Liver (tissue), 8 donors: ENCODE measurements at regions not wholly inside any gene's neighbourhood (a gene's known extent, or its start where the extent isn't known, plus 50 kb on each side); places are given as distances from the start of the nearest gene placed in this dataset.

ENCODE experiments used
- DNase-seq: peaks from one replicate; pipeline ENCODE4 v3.0.0-alpha.2; 2017; ENCODE audit warnings: low spot score
- H3K27ac ChIP-seq, 2 donors: one replicate each; pipeline ENCODE4 v1.7.0; 2013; ENCODE audit warnings: inconsistent platforms in 2 of 2, low read length in 2 of 2, control low read depth in 1 of 2, low read depth in 1 of 2, mild to moderate bottlenecking in 1 of 2
- H3K27me3 ChIP-seq, 4 donors: one replicate each; pipeline versions ENCODE4 v1.6.1 to v1.7.0; 2013; ENCODE audit warnings: low read length in 3 of 4, inconsistent platforms in 1 of 4, mild to moderate bottlenecking in 1 of 4, moderate library complexity in 1 of 4; ENCODE audit not compliant: control insufficient read depth in 4 of 4, insufficient read depth in 4 of 4
- H3K36me3 ChIP-seq, 4 donors: one replicate each; pipeline versions ENCODE4 v1.6.1 to v1.7.0; 2013; ENCODE audit warnings: low read length in 3 of 4, mild to moderate bottlenecking in 3 of 4, low read depth in 1 of 4, moderate library complexity in 1 of 4; ENCODE audit not compliant: control insufficient read depth in 4 of 4, insufficient read depth in 3 of 4
- H3K4me1 ChIP-seq, 4 donors: one replicate each; pipeline versions ENCODE4 v1.6.1 to v1.7.0; 2013; ENCODE audit warnings: low read length in 3 of 4, mild to moderate bottlenecking in 3 of 4, moderate library complexity in 1 of 4; ENCODE audit not compliant: control insufficient read depth in 4 of 4, insufficient read depth in 4 of 4
- H3K4me3 ChIP-seq, 3 donors: one replicate each; pipeline versions ENCODE4 v1.6.1 to v1.7.0; 2013; ENCODE audit warnings: low read length in 3 of 3, control low read depth in 1 of 3, low read depth in 1 of 3, mild to moderate bottlenecking in 1 of 3
- H3K9ac ChIP-seq, 2 donors: one replicate each; pipeline ENCODE4 v1.7.0; 2013; ENCODE audit warnings: low read length in 2 of 2, mild to moderate bottlenecking in 2 of 2, moderate library complexity in 2 of 2, control low read depth in 1 of 2, low read depth in 1 of 2
- H3K9me3 ChIP-seq, 4 donors: one replicate each; pipeline versions ENCODE4 v1.6.1 to v1.7.0; 2013; ENCODE audit warnings: low read length in 3 of 4; ENCODE audit not compliant: control insufficient read depth in 4 of 4
- ATF3 ChIP-seq: IDR thresholded peaks from 2 replicates; pipeline ENCODE4 v1.6.1; 2016; ENCODE audit warnings: antibody characterized with exemption
- CTCF ChIP-seq: fragments of 150-350 bp; IDR thresholded peaks from 2 replicates; pipeline ENCODE4 v1.5.1; 2017; ENCODE audit warnings: improper control_type of control experiment, low read depth, low read length; ENCODE audit not compliant: missing input control
- EGR1 ChIP-seq, 2 donors: IDR thresholded peaks; 2 replicates each; pipeline ENCODE4 v1.6.1; 2016 to 2018; ENCODE audit warnings: antibody characterized with exemption in 2 of 2, low read depth in 2 of 2
- FOXA1 ChIP-seq: IDR thresholded peaks from 2 replicates; pipeline ENCODE4 v1.6.1; 2016; ENCODE audit warnings: antibody characterized with exemption
- FOXA2 ChIP-seq: IDR thresholded peaks from 2 replicates; pipeline ENCODE4 v1.6.1; 2016; ENCODE audit warnings: antibody characterized with exemption
- GABPA ChIP-seq, 2 donors: IDR thresholded peaks in 1 of 2; conservative IDR thresholded peaks in 1 of 2; 2 replicates each; pipeline ENCODE4 v1.6.1; 2016; ENCODE audit warnings: antibody characterized with exemption in 2 of 2, mild to moderate bottlenecking in 1 of 2, moderate library complexity in 1 of 2
- HNF4A ChIP-seq, 2 donors: conservative IDR thresholded peaks; 2 replicates each; pipeline ENCODE4 v1.6.1; 2016; ENCODE audit warnings: antibody characterized with exemption in 2 of 2, mild to moderate bottlenecking in 2 of 2
- HNF4G ChIP-seq: IDR thresholded peaks from 2 replicates; pipeline ENCODE4 v1.6.1; 2016; ENCODE audit warnings: antibody characterized with exemption
- JUND ChIP-seq, 2 donors: IDR thresholded peaks; 2 replicates each; pipeline ENCODE4 v1.6.1; 2016; ENCODE audit warnings: antibody characterized with exemption in 2 of 2
- NR2F2 ChIP-seq: IDR thresholded peaks from 2 replicates; pipeline ENCODE4 v1.6.1; 2016; ENCODE audit warnings: antibody characterized with exemption
- RAD21 ChIP-seq, 2 donors: IDR thresholded peaks; 2 replicates each; pipeline ENCODE4 v1.6.1; 2016; ENCODE audit warnings: antibody characterized with exemption in 2 of 2, mild to moderate bottlenecking in 2 of 2
- RXRA ChIP-seq, 2 donors: IDR thresholded peaks; 2 replicates each; pipeline ENCODE4 v1.6.1; 2017 to 2018; ENCODE audit warnings: antibody characterized with exemption in 2 of 2, mild to moderate bottlenecking in 1 of 2
- SP1 ChIP-seq: IDR thresholded peaks from 2 replicates; pipeline ENCODE4 v1.6.1; 2018; ENCODE audit warnings: antibody characterized with exemption, mild to moderate bottlenecking
- TAF1 ChIP-seq: conservative IDR thresholded peaks from 2 replicates; pipeline ENCODE4 v1.6.1; 2016; ENCODE audit warnings: antibody characterized with exemption, mild to moderate bottlenecking
- YY1 ChIP-seq: IDR thresholded peaks from 2 replicates; pipeline ENCODE4 v1.6.1; 2016; ENCODE audit warnings: antibody characterized with exemption, mild to moderate bottlenecking
- ZBTB33 ChIP-seq: IDR thresholded peaks from 2 replicates; pipeline ENCODE4 v1.6.1; 2016; ENCODE audit warnings: antibody characterized with exemption
- WGBS: extraction: QIAGEN DNeasy Blood & Tissue Kit; methylation state at CpG from one replicate; pipeline ENCODE4 v1.1.7; 2013; 5-methylcytosine and 5-hydroxymethylcytosine counted together
- TF ChIP-seq, protein P1 (sequence below): IDR thresholded peaks from 2 replicates; pipeline ENCODE4 v1.6.1; 2016; ENCODE audit warnings: antibody characterized with exemption, mild to moderate bottlenecking
- TF ChIP-seq, protein P2 (sequence below): IDR thresholded peaks from 2 replicates; pipeline ENCODE4 v1.6.1; 2016; ENCODE audit warnings: antibody characterized with exemption
- donor health status: healthy.
- donor health status: healthy.
- donor health status: healthy.
- donor health status: healthy.
- donor health status: healthy.

DNA sequence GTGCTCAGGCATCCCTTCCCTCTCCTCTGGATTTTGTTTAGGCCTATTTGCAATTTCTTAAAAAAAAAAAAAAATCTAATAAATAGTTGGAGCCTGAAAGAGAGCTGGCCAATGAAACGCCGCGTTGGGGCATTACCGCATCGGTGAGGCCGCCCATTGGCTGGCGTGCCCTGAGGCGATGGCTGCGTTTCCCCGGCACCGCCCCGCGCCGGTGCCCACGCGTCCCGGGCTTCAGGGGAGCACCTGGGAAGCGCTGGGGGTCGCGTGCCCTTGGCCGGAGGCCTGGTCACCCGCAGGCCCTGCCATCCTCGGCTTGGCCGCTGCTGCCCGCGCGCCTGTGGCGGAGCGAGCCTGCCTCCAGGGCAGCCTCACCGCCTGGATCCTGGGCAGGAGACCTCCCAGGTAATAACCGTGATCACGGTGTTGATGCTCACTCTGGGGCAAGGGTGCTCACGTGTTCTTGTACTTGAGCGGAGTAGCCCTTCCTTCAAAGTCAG lies 155.4 kb downstream of the NRN1 start:
- Histone ChIP-seq H3K4me3 (peak overlapping the region in 1 of 3 donors; percentile 42), H3K4me1 (peaks cover 0 to 3% (median 0%) of the 10 kb centered on the region in 4 donors), H3K27ac (no peak overlapping the region), H3K36me3 (no peaks in the 10 kb centered on the region), H3K9me3 (no peaks in the 10 kb centered on the region), H3K27me3 (peaks cover 0 to 12% (median 0%) of the 10 kb centered on the region in 4 donors), H3K9ac (no peak overlapping the region)
- DNase-seq = no peak
- no peak for TF ChIP-seq YY1
- TF ChIP-seq, protein P1, sequence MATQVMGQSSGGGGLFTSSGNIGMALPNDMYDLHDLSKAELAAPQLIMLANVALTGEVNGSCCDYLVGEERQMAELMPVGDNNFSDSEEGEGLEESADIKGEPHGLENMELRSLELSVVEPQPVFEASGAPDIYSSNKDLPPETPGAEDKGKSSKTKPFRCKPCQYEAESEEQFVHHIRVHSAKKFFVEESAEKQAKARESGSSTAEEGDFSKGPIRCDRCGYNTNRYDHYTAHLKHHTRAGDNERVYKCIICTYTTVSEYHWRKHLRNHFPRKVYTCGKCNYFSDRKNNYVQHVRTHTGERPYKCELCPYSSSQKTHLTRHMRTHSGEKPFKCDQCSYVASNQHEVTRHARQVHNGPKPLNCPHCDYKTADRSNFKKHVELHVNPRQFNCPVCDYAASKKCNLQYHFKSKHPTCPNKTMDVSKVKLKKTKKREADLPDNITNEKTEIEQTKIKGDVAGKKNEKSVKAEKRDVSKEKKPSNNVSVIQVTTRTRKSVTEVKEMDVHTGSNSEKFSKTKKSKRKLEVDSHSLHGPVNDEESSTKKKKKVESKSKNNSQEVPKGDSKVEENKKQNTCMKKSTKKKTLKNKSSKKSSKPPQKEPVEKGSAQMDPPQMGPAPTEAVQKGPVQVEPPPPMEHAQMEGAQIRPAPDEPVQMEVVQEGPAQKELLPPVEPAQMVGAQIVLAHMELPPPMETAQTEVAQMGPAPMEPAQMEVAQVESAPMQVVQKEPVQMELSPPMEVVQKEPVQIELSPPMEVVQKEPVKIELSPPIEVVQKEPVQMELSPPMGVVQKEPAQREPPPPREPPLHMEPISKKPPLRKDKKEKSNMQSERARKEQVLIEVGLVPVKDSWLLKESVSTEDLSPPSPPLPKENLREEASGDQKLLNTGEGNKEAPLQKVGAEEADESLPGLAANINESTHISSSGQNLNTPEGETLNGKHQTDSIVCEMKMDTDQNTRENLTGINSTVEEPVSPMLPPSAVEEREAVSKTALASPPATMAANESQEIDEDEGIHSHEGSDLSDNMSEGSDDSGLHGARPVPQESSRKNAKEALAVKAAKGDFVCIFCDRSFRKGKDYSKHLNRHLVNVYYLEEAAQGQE = no peak
- TF ChIP-seq JUND (IDR thresholded peaks at IDR 0.05) = no peak
- TF ChIP-seq FOXA1 = no peak
- no peak for TF ChIP-seq FOXA2
- TF ChIP-seq SP1 = no peak
- no peak for TF ChIP-seq RXRA (IDR thresholded peaks at IDR 0.05)
- TF ChIP-seq ATF3 = no peak
- no peak for TF ChIP-seq GABPA (IDR thresholded peaks at IDR 0.05 in 1 of 2, conservative IDR thresholded peaks at IDR 0.05 in 1 of 2)
- TF ChIP-seq RAD21 (IDR thresholded peaks at IDR 0.05) = no peak
- TF ChIP-seq NR2F2 = no peak
- TF ChIP-seq EGR1 (IDR thresholded peaks at IDR 0.05; ENCODE audit: low read depth in 2 of 2) = no peak
- TF ChIP-seq CTCF = no peak
- no peak for TF ChIP-seq TAF1
- TF ChIP-seq ZBTB33 = no peak
- WGBS = 6% methylated on average over 34 of the region's 34 CpGs

GRCh38 chr6:5850848-5851255 lies 155.9 kb downstream of the NRN1 start:
- 7% methylated on average over 16 of the region's 16 CpGs for WGBS
- Histone ChIP-seq H3K4me1 (peaks cover 0 to 3% (median 0%) of the 10 kb centered on the region in 4 donors), H3K36me3 (no peaks in the 10 kb centered on the region), H3K4me3 (no peak overlapping the region), H3K9me3 (no peaks in the 10 kb centered on the region), H3K27me3 (peaks cover 0 to 12% (median 0%) of the 10 kb centered on the region in 4 donors), H3K27ac (no peak overlapping the region), H3K9ac (no peak overlapping the region)
- DNase-seq = no peak
- TF ChIP-seq JUND (IDR thresholded peaks at IDR 0.05) = no peak
- TF ChIP-seq RXRA (IDR thresholded peaks at IDR 0.05) = no peak
- TF ChIP-seq YY1 = no peak
- TF ChIP-seq CTCF = no peak
- TF ChIP-seq HNF4G = no peak
- TF ChIP-seq HNF4A (conservative IDR thresholded peaks at IDR 0.05) = no peak
- TF ChIP-seq, protein P1 = no peak
- TF ChIP-seq FOXA2 = no peak
- TF ChIP-seq TAF1 = no peak
- TF ChIP-seq SP1 = no peak
- TF ChIP-seq, protein P2, sequence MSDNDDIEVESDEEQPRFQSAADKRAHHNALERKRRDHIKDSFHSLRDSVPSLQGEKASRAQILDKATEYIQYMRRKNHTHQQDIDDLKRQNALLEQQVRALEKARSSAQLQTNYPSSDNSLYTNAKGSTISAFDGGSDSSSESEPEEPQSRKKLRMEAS = no peak
- no peak for TF ChIP-seq NR2F2
